ENCODE measurements at regions not wholly inside any gene's neighbourhood (a gene's known extent, or its start where the extent isn't known, plus 50 kb on each side); places are given as distances from the start of the nearest gene placed in this dataset.

GRCh38 chr6:82015043-82015442 lies 232.5 kb downstream of the IBTK start:
- TF ChIP-seq, protein P1, sequence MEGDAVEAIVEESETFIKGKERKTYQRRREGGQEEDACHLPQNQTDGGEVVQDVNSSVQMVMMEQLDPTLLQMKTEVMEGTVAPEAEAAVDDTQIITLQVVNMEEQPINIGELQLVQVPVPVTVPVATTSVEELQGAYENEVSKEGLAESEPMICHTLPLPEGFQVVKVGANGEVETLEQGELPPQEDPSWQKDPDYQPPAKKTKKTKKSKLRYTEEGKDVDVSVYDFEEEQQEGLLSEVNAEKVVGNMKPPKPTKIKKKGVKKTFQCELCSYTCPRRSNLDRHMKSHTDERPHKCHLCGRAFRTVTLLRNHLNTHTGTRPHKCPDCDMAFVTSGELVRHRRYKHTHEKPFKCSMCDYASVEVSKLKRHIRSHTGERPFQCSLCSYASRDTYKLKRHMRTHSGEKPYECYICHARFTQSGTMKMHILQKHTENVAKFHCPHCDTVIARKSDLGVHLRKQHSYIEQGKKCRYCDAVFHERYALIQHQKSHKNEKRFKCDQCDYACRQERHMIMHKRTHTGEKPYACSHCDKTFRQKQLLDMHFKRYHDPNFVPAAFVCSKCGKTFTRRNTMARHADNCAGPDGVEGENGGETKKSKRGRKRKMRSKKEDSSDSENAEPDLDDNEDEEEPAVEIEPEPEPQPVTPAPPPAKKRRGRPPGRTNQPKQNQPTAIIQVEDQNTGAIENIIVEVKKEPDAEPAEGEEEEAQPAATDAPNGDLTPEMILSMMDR (IDR thresholded peaks at IDR 0.05): no peak
- no peak for TF ChIP-seq POLR2A (IDR thresholded peaks at IDR 0.05)
